ENCODE measurements at regions not wholly inside any gene's neighbourhood (a gene's known extent, or its start where the extent isn't known, plus 50 kb on each side); places are given as distances from the start of the nearest gene placed in this dataset.
A peak's percentile ranks its signal among the peaks of the same experiment; 100 is the strongest.
"Not testable (repeated sequence)": the region's sequence is repeated elsewhere in the genome, so short reads cannot be mapped to it uniquely, and the experiment has no call there.

- H3K4me1 ChIP-seq (ENCODE audit: low read depth); H3K4me3 ChIP-seq; H3K9me3 ChIP-seq; intact Hi-C loops (cut with DNase I, micrococcal nuclease); DNase-seq; H3K36me3 ChIP-seq (ENCODE audit: low read depth); ATAC-seq: not testable (repeated sequence)
Observed at GRCh38 chr1:109857702-109858101, 52.9 kb upstream of the CSF1 start.

- ATAC-seq; H3K4me1 ChIP-seq (ENCODE audit: low read depth); DNase-seq; H3K36me3 ChIP-seq (ENCODE audit: low read depth); H3K4me3 ChIP-seq; H3K9me3 ChIP-seq; intact Hi-C loops (cut with DNase I, micrococcal nuclease): not testable (repeated sequence)
Observed at GRCh38 chr1:109855986-109856385, 54.7 kb upstream of the CSF1 start.

- H3K4me1 ChIP-seq (ENCODE audit: low read depth); DNase-seq; H3K36me3 ChIP-seq (ENCODE audit: low read depth); intact Hi-C loops (cut with DNase I, micrococcal nuclease); H3K4me3 ChIP-seq; ATAC-seq; H3K9me3 ChIP-seq: not testable (repeated sequence)
Observed at GRCh38 chr1:109853972-109854371, 56.7 kb upstream of the CSF1 start.

- H3K4me1 ChIP-seq (ENCODE audit: low read depth); H3K36me3 ChIP-seq (ENCODE audit: low read depth); H3K9me3 ChIP-seq; DNase-seq; H3K4me3 ChIP-seq; intact Hi-C loops (cut with DNase I, micrococcal nuclease); ATAC-seq: not testable (repeated sequence)
Observed at GRCh38 chr1:109852221-109853015, 58.2 kb upstream of the CSF1 start.

GRCh38 chr1:109850827-109851226, 59.8 kb upstream of the CSF1 start:
- no peak for TF ChIP-seq CTCF (IDR thresholded peaks at IDR 0.05)
- H3K36me3 ChIP-seq (ENCODE audit: low read depth) = no peaks in the 10 kb centered on the region
- no peak overlapping the region for H3K4me3 ChIP-seq
- intact Hi-C loops (cut with DNase I, micrococcal nuclease) = no loop called here
- H3K9me3 ChIP-seq = no peaks in the 10 kb centered on the region
- DNase-seq = no peak
- H3K4me1 ChIP-seq (ENCODE audit: low read depth) = no peaks in the 10 kb centered on the region
- ATAC-seq = no peak

GRCh38 chr1:109850194-109850593, 60.5 kb upstream of the CSF1 start:
- Histone ChIP-seq H3K4me1 (ENCODE audit: low read depth) (no peaks in the 10 kb centered on the region), H3K9me3 (no peaks in the 10 kb centered on the region), H3K4me3 (no peak overlapping the region), H3K36me3 (ENCODE audit: low read depth) (no peaks in the 10 kb centered on the region)
- no peak for TF ChIP-seq CTCF (IDR thresholded peaks at IDR 0.05)
- intact Hi-C loops (cut with DNase I, micrococcal nuclease) = no loop called here
- DNase-seq (no peak), ATAC-seq (peak; percentile 38)

- Histone ChIP-seq H3K9me3 (no peaks in the 10 kb centered on the region), H3K4me1 (ENCODE audit: low read depth) (no peaks in the 10 kb centered on the region), H3K4me3 (no peak overlapping the region), H3K36me3 (ENCODE audit: low read depth) (no peaks in the 10 kb centered on the region)
- DNase-seq (no peak), ATAC-seq (no peak)
- intact Hi-C loops (cut with DNase I, micrococcal nuclease) = no loop called here
- TF ChIP-seq CTCF (IDR thresholded peaks at IDR 0.05) = no peak
Observed at GRCh38 chr1:109849655-109850054, 61.0 kb upstream of the CSF1 start.

GRCh38 chr1:109847251-109847650, 63.4 kb upstream of the CSF1 start:
- ATAC-seq = no peak
- no peak for DNase-seq
- no peaks in the 10 kb centered on the region for H3K36me3 ChIP-seq (ENCODE audit: low read depth)
- no peaks in the 10 kb centered on the region for H3K9me3 ChIP-seq
- intact Hi-C loops (cut with DNase I, micrococcal nuclease) = no loop called here
- no peaks in the 10 kb centered on the region for H3K4me1 ChIP-seq (ENCODE audit: low read depth)
- TF ChIP-seq CTCF (IDR thresholded peaks at IDR 0.05) = no peak
- H3K4me3 ChIP-seq = no peak overlapping the region
